LNCaP clone FGC (cell line): ENCODE measurements at regions not wholly inside any gene's neighbourhood (a gene's known extent, or its start where the extent isn't known, plus 50 kb on each side); places are given as distances from the start of the nearest gene placed in this dataset.

Source experiments
- DNase-seq: peaks from one replicate; pipeline ENCODE4 v3.0.0-alpha.2; 2011; ENCODE audit warnings: low read depth
- H3K4me3 ChIP-seq: 2 replicates; pipeline ENCODE4 v1.5.1; 2011; ENCODE audit warnings: mild to moderate bottlenecking, low read depth, low read length, control low read depth
- TF ChIP-seq, protein P1 (sequence below): IDR thresholded peaks from 2 replicates; pipeline ENCODE4 v1.5.1; 2012; ENCODE audit warnings: mild to moderate bottlenecking; ENCODE audit not compliant: control insufficient read depth, insufficient read depth; ENCODE audit errors: extremely low read depth

DNA sequence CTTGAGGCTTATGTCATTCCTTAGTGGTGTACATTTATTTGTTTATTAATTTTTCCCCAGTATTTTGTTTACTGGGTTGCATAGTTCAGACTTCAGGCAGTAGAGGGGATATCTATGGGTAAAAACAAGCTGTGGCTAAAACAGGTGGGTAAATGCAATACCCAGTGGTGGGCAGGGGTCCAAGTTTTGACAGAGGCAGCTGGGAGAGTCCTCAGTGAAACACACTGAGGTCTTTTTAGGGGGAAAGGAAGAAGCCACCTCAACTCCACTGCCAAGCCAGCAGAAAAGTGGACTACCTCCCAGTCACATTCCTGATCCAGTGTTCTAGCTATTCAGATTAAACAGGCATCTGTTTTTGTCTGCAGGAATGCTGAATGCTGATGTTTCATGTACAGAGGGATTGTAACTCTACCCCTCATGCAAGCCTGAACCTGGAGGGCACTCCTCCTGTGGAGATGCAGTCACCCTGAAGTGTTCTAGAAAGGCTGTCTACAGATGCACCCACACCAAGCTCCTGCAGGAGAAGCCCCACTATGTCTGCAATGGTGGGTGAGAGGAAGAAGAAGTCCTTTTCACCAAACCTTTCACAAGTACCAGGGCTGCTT is 757.8 kb downstream of the INHBA start:
- DNase-seq, result no peak
- TF ChIP-seq, protein P1, sequence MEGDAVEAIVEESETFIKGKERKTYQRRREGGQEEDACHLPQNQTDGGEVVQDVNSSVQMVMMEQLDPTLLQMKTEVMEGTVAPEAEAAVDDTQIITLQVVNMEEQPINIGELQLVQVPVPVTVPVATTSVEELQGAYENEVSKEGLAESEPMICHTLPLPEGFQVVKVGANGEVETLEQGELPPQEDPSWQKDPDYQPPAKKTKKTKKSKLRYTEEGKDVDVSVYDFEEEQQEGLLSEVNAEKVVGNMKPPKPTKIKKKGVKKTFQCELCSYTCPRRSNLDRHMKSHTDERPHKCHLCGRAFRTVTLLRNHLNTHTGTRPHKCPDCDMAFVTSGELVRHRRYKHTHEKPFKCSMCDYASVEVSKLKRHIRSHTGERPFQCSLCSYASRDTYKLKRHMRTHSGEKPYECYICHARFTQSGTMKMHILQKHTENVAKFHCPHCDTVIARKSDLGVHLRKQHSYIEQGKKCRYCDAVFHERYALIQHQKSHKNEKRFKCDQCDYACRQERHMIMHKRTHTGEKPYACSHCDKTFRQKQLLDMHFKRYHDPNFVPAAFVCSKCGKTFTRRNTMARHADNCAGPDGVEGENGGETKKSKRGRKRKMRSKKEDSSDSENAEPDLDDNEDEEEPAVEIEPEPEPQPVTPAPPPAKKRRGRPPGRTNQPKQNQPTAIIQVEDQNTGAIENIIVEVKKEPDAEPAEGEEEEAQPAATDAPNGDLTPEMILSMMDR, result no peak
- no peak overlapping the region for H3K4me3 ChIP-seq

DNA sequence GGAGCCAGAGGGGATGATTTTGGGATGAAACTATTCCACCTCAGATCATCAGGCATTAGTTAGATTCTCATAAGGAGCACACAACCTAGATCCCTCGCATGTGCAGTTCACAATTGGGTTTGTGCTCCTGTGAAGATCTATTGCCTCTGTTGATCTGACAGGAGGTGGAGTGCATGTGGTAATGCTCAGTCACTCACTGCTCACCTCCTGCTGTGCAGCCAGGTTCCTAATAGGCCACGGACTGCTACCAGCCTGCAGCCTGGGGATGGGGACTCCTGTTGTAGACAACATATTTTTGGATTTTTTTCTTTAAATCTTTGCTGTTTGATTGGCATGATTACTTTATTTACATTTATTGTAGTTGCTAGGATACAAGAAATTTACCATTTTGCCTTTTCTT is 765.0 kb downstream of the INHBA start:
- no peak for DNase-seq
- TF ChIP-seq, protein P1, result no peak
- no peak overlapping the region for H3K4me3 ChIP-seq

DNA sequence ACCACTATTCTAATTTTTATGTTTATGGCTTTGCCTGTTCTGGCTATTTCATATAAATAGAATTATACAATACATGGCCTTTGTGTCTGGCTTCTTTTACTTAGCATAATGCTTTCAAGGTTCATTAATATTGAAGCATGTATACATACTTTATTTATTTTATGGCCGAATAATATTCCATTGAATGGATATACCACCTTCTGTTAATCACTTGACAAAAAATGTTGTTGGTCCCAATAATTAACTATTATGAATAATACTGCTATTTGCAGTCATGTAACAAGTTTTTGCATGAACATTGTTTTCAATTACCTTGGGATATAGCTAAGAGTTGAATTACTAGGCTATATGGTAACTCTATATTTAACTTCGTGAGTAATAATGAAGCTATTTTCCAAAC is 767.5 kb downstream of the INHBA start:
- no peak for DNase-seq
- TF ChIP-seq, protein P1, result no peak
- H3K4me3 ChIP-seq, result no peak overlapping the region

DNA sequence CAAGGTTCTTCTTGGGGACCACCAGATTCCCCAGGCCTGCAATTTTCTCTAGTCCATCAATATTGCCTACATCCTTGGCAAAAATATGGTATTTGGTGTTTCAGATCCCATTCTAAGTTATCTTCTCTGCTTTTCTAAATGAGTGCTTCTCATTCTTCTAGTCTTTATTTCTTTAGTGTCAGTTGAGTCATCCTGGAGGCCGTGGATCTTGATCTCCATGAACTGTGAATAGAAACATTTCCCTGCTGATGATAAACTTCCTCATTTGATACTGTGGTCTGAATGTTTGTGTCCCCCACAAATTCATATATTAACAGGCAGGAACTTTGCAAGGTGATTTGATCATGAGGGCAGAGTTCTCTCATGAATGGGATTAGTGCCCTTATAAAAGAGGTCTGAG is 779.3 kb downstream of the INHBA start:
- TF ChIP-seq, protein P1, result no peak
- no peak for DNase-seq

DNA sequence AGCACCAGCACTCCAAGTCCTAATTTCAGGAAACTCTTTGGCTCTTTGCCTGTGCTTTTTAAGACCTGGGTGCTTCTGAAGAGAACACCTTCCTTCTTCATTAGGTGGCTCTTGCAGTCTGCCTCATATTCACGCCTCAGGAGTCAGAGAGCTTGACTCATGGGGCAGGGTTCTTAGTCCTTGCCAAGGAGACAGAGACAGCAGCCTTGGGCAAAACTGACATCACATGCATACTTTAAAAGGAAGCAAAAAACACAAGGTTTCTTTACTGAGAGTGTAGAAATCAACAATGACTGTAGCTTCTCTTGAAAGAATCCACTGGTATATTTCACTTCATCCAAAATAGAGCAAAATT is 780.6 kb downstream of the INHBA start:
- TF ChIP-seq, protein P1, result no peak
- DNase-seq, result no peak
- no peak overlapping the region for H3K4me3 ChIP-seq

More for the DNA sequence above, 779.3 kb downstream of the INHBA start:
- H3K4me3 ChIP-seq, result no peak overlapping the region

DNA sequence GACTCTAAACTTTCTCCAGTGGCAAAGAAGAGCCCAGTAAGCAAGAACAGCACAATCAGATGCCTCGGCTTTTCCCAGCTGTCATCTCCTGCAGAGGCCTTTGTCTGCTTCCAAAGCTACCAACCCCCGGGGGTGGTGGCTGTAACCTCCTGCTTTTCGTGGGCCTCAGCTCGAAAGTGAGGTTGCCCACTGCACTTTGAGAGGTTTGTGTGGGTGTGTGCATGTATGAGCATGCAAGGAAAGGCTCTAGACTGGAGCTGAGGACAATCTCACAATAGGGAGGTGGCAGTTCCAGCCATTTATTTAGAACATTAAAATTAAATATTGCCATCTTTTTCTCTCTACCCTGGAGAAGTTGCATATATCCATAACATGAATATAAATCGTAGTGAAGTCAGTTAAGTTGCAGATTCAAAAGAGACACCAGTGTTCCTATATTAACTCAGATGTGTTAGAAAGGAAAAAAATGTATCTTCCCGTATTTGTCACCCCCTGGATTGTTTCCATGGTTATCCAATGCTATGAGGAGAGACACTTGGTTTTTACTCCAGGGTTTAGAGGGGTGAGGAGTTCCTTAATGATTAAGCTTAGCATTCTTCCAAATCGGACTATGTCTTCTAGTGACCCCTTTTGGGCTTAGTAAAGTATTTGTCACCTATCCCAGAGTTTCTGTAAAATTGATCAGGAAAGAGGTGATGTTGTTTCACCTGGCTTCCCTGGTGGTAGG is 781.1 kb downstream of the INHBA start:
- no peak overlapping the region for H3K4me3 ChIP-seq
- TF ChIP-seq, protein P1, result no peak
- DNase-seq, result no peak

DNA sequence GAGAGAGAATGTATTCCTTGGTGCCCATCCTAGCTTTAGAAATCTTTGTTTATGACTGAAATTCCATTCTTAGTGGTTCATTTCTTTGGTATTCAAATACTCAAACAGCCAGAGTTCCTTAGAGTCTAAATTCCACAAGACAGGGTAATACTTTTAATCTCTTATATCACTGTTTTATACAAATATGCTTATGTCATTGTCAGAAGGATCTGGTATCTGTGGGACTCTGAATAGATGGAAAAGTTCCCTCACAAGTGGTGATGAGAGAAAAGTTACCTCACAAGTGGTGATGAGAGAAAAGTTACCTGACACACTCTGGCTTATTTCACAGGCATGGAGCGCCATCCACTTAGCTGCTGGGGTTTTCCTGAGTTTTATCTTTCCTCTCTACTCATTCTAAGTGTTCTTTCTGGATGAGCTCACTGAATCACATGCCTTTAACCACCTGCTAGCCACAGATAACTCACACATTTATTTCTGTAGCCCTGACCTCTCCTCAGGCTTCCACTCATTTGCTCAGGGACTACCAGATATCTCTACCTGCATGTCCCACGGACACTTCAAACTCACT is 784.0 kb downstream of the SUGCT start:
- DNase-seq, result no peak
- TF ChIP-seq, protein P1, result no peak
- H3K4me3 ChIP-seq, result no peak overlapping the region
